ENCODE measurements at regions not wholly inside any gene's neighbourhood (a gene's known extent, or its start where the extent isn't known, plus 50 kb on each side); places are given as distances from the start of the nearest gene placed in this dataset.

- TF ChIP-seq CTCF (IDR thresholded peaks at IDR 0.05; ENCODE audit: borderline replicate concordance, extremely low read depth, low read length, poor library complexity, severe bottlenecking) (no peak), EZH2 (IDR thresholded peaks at IDR 0.05; ENCODE audit: borderline replicate concordance, low read depth, low read length, severe bottlenecking) (no peak)
Observed at GRCh38 chr18:71212222-71212621, 923.4 kb downstream of the SOCS6 start.
